Suprapubic skin (tissue), 4 donors: ENCODE measurements at regions not wholly inside any gene's neighbourhood (a gene's known extent, or its start where the extent isn't known, plus 50 kb on each side); places are given as distances from the start of the nearest gene placed in this dataset.

Experiments used
- DNase-seq, 2 donors: peaks; one replicate each; pipeline ENCODE4 v3.0.0-alpha.2; 2019; ENCODE audit warnings: low spot score in 2 of 2
- H3K27ac ChIP-seq: fragments of 200-600 bp; sonication (generic); one replicate; pipeline ENCODE4 v1.5.1; 2019
- H3K27me3 ChIP-seq: fragments of 200-600 bp; sonication (generic); one replicate; pipeline ENCODE4 v1.5.1; 2019
- H3K36me3 ChIP-seq: fragments of 200-600 bp; sonication (generic); one replicate; pipeline ENCODE4 v1.5.1; 2019
- H3K4me1 ChIP-seq: fragments of 200-600 bp; sonication (generic); one replicate; pipeline ENCODE4 v1.5.1; 2019
- H3K4me3 ChIP-seq: fragments of 200-600 bp; sonication (generic); one replicate; pipeline ENCODE4 v1.5.1; 2019; ENCODE audit warnings: mild to moderate bottlenecking
- H3K9me3 ChIP-seq: fragments of 200-600 bp; sonication (generic); one replicate; pipeline ENCODE4 v1.5.1; 2019
- EP300 ChIP-seq: sonication (generic); formaldehyde crosslinking; IDR thresholded peaks from one replicate; pipeline ENCODE4 v1.6.1; 2017; ENCODE audit warnings: antibody characterized with exemption
- POLR2A ChIP-seq, 2 donors: fragments of 450-650 bp; IDR thresholded peaks; one replicate each; pipeline ENCODE4 v1.6.1; 2017; ENCODE audit warnings: antibody characterized with exemption in 2 of 2, mild to moderate bottlenecking in 2 of 2, moderate library complexity in 2 of 2
- POLR2AphosphoS5 ChIP-seq, 3 donors: sonication (generic); formaldehyde crosslinking; IDR thresholded peaks; one replicate each; pipeline ENCODE4 v1.6.1; 2017; ENCODE audit warnings: antibody characterized with exemption in 3 of 3
- WGBS: methylation state at CpG from one replicate; pipeline ENCODE4 v1.1.5; 2018; 5-methylcytosine and 5-hydroxymethylcytosine counted together
- TF ChIP-seq, protein P1 (sequence below), 2 donors: fragments of 200-600 bp in 1 of 2; fragments of 450-650 bp in 1 of 2; sonication (generic) in 1 of 2; IDR thresholded peaks; one replicate each; pipeline ENCODE4 v1.5.1; 2016 to 2019; ENCODE audit warnings: antibody characterized with exemption in 2 of 2, mild to moderate bottlenecking in 1 of 2, moderate library complexity in 1 of 2

- Histone ChIP-seq H3K27me3 (no peaks in the 10 kb centered on the region), H3K9me3 (no peaks in the 10 kb centered on the region), H3K4me3 (no peak overlapping the region), H3K4me1 (no peaks in the 10 kb centered on the region), H3K36me3 (no peaks in the 10 kb centered on the region), H3K27ac (no peak overlapping the region)
- WGBS = 67% methylated on average over 2 of the region's 2 CpGs
- DNase-seq = no peak
- TF ChIP-seq POLR2AphosphoS5 (IDR thresholded peaks at IDR 0.05) (no peak), EP300 (no peak)
- TF ChIP-seq, protein P1, sequence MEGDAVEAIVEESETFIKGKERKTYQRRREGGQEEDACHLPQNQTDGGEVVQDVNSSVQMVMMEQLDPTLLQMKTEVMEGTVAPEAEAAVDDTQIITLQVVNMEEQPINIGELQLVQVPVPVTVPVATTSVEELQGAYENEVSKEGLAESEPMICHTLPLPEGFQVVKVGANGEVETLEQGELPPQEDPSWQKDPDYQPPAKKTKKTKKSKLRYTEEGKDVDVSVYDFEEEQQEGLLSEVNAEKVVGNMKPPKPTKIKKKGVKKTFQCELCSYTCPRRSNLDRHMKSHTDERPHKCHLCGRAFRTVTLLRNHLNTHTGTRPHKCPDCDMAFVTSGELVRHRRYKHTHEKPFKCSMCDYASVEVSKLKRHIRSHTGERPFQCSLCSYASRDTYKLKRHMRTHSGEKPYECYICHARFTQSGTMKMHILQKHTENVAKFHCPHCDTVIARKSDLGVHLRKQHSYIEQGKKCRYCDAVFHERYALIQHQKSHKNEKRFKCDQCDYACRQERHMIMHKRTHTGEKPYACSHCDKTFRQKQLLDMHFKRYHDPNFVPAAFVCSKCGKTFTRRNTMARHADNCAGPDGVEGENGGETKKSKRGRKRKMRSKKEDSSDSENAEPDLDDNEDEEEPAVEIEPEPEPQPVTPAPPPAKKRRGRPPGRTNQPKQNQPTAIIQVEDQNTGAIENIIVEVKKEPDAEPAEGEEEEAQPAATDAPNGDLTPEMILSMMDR (IDR thresholded peaks at IDR 0.05) = no peak
Observed at GRCh38 chr15:29998033-29998432, 84.7 kb upstream of the GOLGA8J start.

- Histone ChIP-seq H3K4me3 (no peak overlapping the region), H3K4me1 (no peaks in the 10 kb centered on the region), H3K9me3 (no peaks in the 10 kb centered on the region), H3K27ac (no peak overlapping the region), H3K36me3 (no peaks in the 10 kb centered on the region), H3K27me3 (no peaks in the 10 kb centered on the region)
- DNase-seq = no peak
- TF ChIP-seq, protein P1 (IDR thresholded peaks at IDR 0.05) = no peak
- no peak for TF ChIP-seq POLR2AphosphoS5 (IDR thresholded peaks at IDR 0.05)
- TF ChIP-seq POLR2A (IDR thresholded peaks at IDR 0.05) = no peak
- TF ChIP-seq EP300 = no peak
- WGBS = 86% methylated on average over 6 of the region's 6 CpGs
Observed at GRCh38 chr15:29997499-29997898, 85.3 kb upstream of the GOLGA8J start.

GRCh38 chr15:29994284-29994683 is 88.5 kb upstream of the GOLGA8J start:
- TF ChIP-seq POLR2AphosphoS5 (IDR thresholded peaks at IDR 0.05) (no peak), POLR2A (IDR thresholded peaks at IDR 0.05) (no peak), EP300 (no peak)
- TF ChIP-seq, protein P1 (IDR thresholded peaks at IDR 0.05) = no peak
- 93% methylated on average over 5 of the region's 5 CpGs for WGBS
- Histone ChIP-seq H3K36me3 (no peaks in the 10 kb centered on the region), H3K4me3 (no peak overlapping the region), H3K9me3 (no peaks in the 10 kb centered on the region), H3K27ac (no peak overlapping the region), H3K27me3 (no peaks in the 10 kb centered on the region), H3K4me1 (no peaks in the 10 kb centered on the region)
- no peak for DNase-seq

DNA sequence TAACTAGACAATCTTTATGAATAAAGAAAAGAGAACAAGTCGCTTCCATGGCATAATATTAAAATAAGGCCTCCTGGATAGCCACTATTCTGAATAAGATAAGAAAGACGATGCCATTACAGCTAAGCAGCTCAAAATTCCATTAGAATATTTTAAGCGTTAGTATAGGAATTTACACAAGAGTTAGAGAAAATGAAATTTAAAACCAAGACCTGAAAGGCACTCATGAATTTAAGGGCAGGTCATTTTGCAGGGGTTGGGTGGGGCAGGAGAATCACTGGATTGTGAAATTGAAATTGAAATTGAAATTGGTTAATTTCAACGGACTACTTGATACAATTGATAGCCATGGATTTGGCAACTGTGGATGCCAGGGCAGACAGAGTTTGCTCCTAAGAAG is 91.8 kb upstream of the GOLGA8J start:
- 76% methylated on average over 4 of the region's 4 CpGs for WGBS
- no peaks in the 10 kb centered on the region for H3K9me3 ChIP-seq
- H3K36me3 ChIP-seq = no peaks in the 10 kb centered on the region
- H3K4me3 ChIP-seq = no peak overlapping the region
- no peaks in the 10 kb centered on the region for H3K4me1 ChIP-seq
- no peak overlapping the region for H3K27ac ChIP-seq
- TF ChIP-seq POLR2A (IDR thresholded peaks at IDR 0.05) (no peak), POLR2AphosphoS5 (IDR thresholded peaks at IDR 0.05) (no peak), EP300 (no peak)
- TF ChIP-seq, protein P1 (IDR thresholded peaks at IDR 0.05) = no peak
- no peaks in the 10 kb centered on the region for H3K27me3 ChIP-seq
- no peak for DNase-seq

DNA sequence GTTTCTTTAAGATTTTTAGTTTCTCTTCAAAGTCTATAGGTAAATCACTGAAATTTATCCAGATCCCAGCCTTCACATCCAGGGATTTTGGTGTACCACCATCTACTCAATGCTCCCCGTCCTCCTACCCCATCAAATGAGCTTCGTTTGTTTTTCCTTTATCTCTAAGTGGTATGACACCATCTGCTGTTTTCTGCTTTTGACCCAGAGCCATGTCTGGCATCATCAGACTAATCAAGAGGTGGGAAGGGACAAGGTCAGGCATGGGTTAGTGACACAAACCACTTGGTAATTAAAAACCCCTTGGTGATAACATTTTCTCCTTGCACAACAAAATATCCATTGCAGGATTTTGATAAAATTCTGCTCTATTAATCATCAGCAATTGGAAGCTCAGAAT is 92.7 kb upstream of the GOLGA8J start:
- DNase-seq = no peak
- H3K4me3 ChIP-seq = no peak overlapping the region
- no peaks in the 10 kb centered on the region for H3K27me3 ChIP-seq
- H3K36me3 ChIP-seq = no peaks in the 10 kb centered on the region
- no peaks in the 10 kb centered on the region for H3K9me3 ChIP-seq
- no peaks in the 10 kb centered on the region for H3K4me1 ChIP-seq
- WGBS = 66% methylated on average over 2 of the region's 2 CpGs
- H3K27ac ChIP-seq = no peak overlapping the region
- TF ChIP-seq, protein P1 (IDR thresholded peaks at IDR 0.05) = no peak
- no peak for TF ChIP-seq POLR2A (IDR thresholded peaks at IDR 0.05)
- no peak for TF ChIP-seq POLR2AphosphoS5 (IDR thresholded peaks at IDR 0.05)
- no peak for TF ChIP-seq EP300
